H1 (cell line): ENCODE measurements at regions not wholly inside any gene's neighbourhood (a gene's known extent, or its start where the extent isn't known, plus 50 kb on each side); places are given as distances from the start of the nearest gene placed in this dataset.
"Not testable (repeated sequence)": the region's sequence is repeated elsewhere in the genome, so short reads cannot be mapped to it uniquely, and the experiment has no call there.

Experiments
- CTCF ChIA-PET: fragments of 300-600 bp; sonication (Branson Sonifier 250); formaldehyde crosslinking; loops from one replicate; lab custom pipeline; 2021; ENCODE audit not compliant: partially characterized antibody; lab: Charles Lee
- POLR2A ChIA-PET: fragments of 300-600 bp; sonication (Branson Sonifier 250); formaldehyde crosslinking; loops from one replicate; lab custom pipeline; 2021; ENCODE audit warnings: inconsistent platforms; ENCODE audit not compliant: partially characterized antibody; lab: Charles Lee
- DNase-seq, 2 experiments: peaks; one replicate each; pipeline versions ENCODE4 v3.0.0 to v3.0.0-alpha.2; 2010 to 2022; ENCODE audit warnings: low spot score in 2 of 2, low read depth in 1 of 2, mixed read lengths in 1 of 2
- FAIRE-seq: peaks from 2 replicates; lab custom pipeline; 2011; peaks lifted over from hg19 to GRCh38; lab: Jason Lieb, UNC
- H2AFZ ChIP-seq: 2 replicates; pipeline ENCODE4 v1.8.1; 2012; ENCODE audit warnings: low read length, inconsistent platforms
- H2AK5ac ChIP-seq: 2 replicates; pipeline ENCODE4 v1.6.1; 2013; ENCODE audit warnings: low read depth, low read length
- H2BK120ac ChIP-seq: replicated peaks from 2 replicates; pipeline ENCODE3; 2013; ENCODE audit warnings: low read depth, low read length, inconsistent platforms
- H2BK12ac ChIP-seq: 2 replicates; pipeline ENCODE4 v1.6.1; 2013; ENCODE audit warnings: low read depth, low read length
- H2BK15ac ChIP-seq: 2 replicates; pipeline ENCODE4 v1.6.1; 2013; ENCODE audit warnings: low read length
- H2BK20ac ChIP-seq: 2 replicates; pipeline ENCODE4 v1.6.1; 2013; ENCODE audit warnings: low read length
- H2BK5ac ChIP-seq: 2 replicates; pipeline ENCODE4 v1.6.1; 2013; ENCODE audit warnings: low read depth, low read length
- H3K14ac ChIP-seq: 2 replicates; pipeline ENCODE4 v1.6.1; 2013; ENCODE audit warnings: inconsistent platforms; ENCODE audit not compliant: insufficient read length
- H3K18ac ChIP-seq: 2 replicates; pipeline ENCODE4 v1.6.1; 2013; ENCODE audit warnings: low read length; ENCODE audit errors: extremely low read depth
- H3K23ac ChIP-seq: 2 replicates; pipeline ENCODE4 v1.6.1; 2013; ENCODE audit warnings: inconsistent platforms; ENCODE audit not compliant: insufficient read length
- H3K23me2 ChIP-seq: 2 replicates; pipeline ENCODE4 v1.6.1; 2013; ENCODE audit warnings: low read depth, low read length
- H3K27ac ChIP-seq: 2 replicates; pipeline ENCODE4 v1.6.1; 2011; ENCODE audit warnings: low read depth, low read length, inconsistent platforms
- H3K27me3 ChIP-seq, 4 experiments: replicated peaks in 1 of 4; 1 replicate in 1 of 4; 2 replicates in 3 of 4; pipeline versions ENCODE4 v1.6.1 to v1.8.1; 2011 to 2013; ENCODE audit warnings: low read length in 3 of 4, mild to moderate bottlenecking in 3 of 4, inconsistent platforms in 2 of 4, mixed read lengths in 2 of 4, moderate library complexity in 1 of 4; ENCODE audit not compliant: control insufficient read depth in 3 of 4, insufficient read depth in 3 of 4; ENCODE audit errors: extremely low read depth in 1 of 4
- H3K36me3 ChIP-seq, 4 experiments: 2 replicates each; pipeline versions ENCODE4 v1.6.1 to v1.8.1; 2011 to 2013; ENCODE audit warnings: mild to moderate bottlenecking in 4 of 4, low read length in 3 of 4, moderate library complexity in 2 of 4, control low read depth in 1 of 4, inconsistent platforms in 1 of 4; ENCODE audit not compliant: insufficient read depth in 4 of 4, control insufficient read depth in 2 of 4
- H3K4ac ChIP-seq: replicated peaks from 2 replicates; pipeline ENCODE3; 2013; ENCODE audit warnings: low read length, low read depth, mixed read lengths, inconsistent platforms; ENCODE audit not compliant: insufficient read length
- H3K4me1 ChIP-seq, 4 experiments: replicated peaks in 1 of 4; 1 replicate in 1 of 4; 2 replicates in 3 of 4; pipeline versions ENCODE4 v1.6.1 to v1.8.1; 2011 to 2013; ENCODE audit warnings: low read length in 3 of 4, inconsistent platforms in 2 of 4, mixed read lengths in 1 of 4; ENCODE audit not compliant: insufficient read depth in 4 of 4, control insufficient read depth in 3 of 4
- H3K4me2 ChIP-seq, 2 experiments: 2 replicates each; pipeline versions ENCODE4 v1.6.1 to v1.8.1; 2011 to 2013; ENCODE audit warnings: low read depth in 2 of 2, low read length in 2 of 2, control low read depth in 1 of 2, inconsistent platforms in 1 of 2, mild to moderate bottlenecking in 1 of 2; ENCODE audit not compliant: insufficient read depth in 1 of 2
- H3K4me3 ChIP-seq, 4 experiments: fragments of 200-600, 300-600 bp in 1 of 4; sonication (generic), shearing (Covaris generic), sonication (Bioruptor Twin) in 1 of 4; 2 replicates each; pipeline versions ENCODE4 v1.5.1 to v1.8.1; 2011 to 2016; ENCODE audit warnings: low read length in 4 of 4, low read depth in 3 of 4, control low read depth in 2 of 4, inconsistent platforms in 2 of 4, mild to moderate bottlenecking in 2 of 4, mixed read lengths in 1 of 4, moderate library complexity in 1 of 4; ENCODE audit not compliant: insufficient read depth in 2 of 4; ENCODE audit errors: extremely low read depth in 1 of 4
- H3K56ac ChIP-seq: replicated peaks from 2 replicates; pipeline ENCODE3; 2013; ENCODE audit warnings: low read depth, mild to moderate bottlenecking, mixed read lengths, low read length, inconsistent platforms; ENCODE audit not compliant: insufficient read length
- H3K79me1 ChIP-seq: 2 replicates; pipeline ENCODE4 v1.6.1; 2013; ENCODE audit warnings: low read depth, low read length, control low read depth
- H3K79me2 ChIP-seq, 2 experiments: 2 replicates each; pipeline versions ENCODE4 v1.6.1 to v1.8.1; 2012 to 2013; ENCODE audit warnings: low read length in 2 of 2, mild to moderate bottlenecking in 2 of 2, inconsistent platforms in 1 of 2; ENCODE audit not compliant: insufficient read depth in 2 of 2, control insufficient read depth in 1 of 2
- H3K9ac ChIP-seq, 4 experiments: replicated peaks in 1 of 4; 1 replicate in 1 of 4; 2 replicates in 3 of 4; pipeline versions ENCODE4 v1.6.1 to v1.8.1; 2011 to 2013; ENCODE audit warnings: low read depth in 3 of 4, low read length in 3 of 4, control low read depth in 2 of 4, mild to moderate bottlenecking in 2 of 4, moderate library complexity in 2 of 4, inconsistent platforms in 1 of 4; ENCODE audit errors: extremely low read depth in 1 of 4
- H3K9me3 ChIP-seq, 2 experiments: 2 replicates each; pipeline versions ENCODE4 v1.6.1 to v1.8.1; 2012 to 2013; ENCODE audit warnings: mild to moderate bottlenecking in 2 of 2, moderate library complexity in 2 of 2, control low read depth in 1 of 2, inconsistent platforms in 1 of 2, low read depth in 1 of 2, low read length in 1 of 2, mixed read lengths in 1 of 2; ENCODE audit not compliant: insufficient read depth in 2 of 2
- H4K20me1 ChIP-seq, 2 experiments: replicated peaks in 1 of 2; 2 replicates each; pipeline versions ENCODE3 to v1.8.1; 2011 to 2013; ENCODE audit warnings: inconsistent platforms in 2 of 2, low read length in 2 of 2, mild to moderate bottlenecking in 1 of 2; ENCODE audit not compliant: insufficient read depth in 2 of 2, control insufficient read depth in 1 of 2
- H4K5ac ChIP-seq: 2 replicates; pipeline ENCODE4 v1.6.1; 2013; ENCODE audit warnings: low read length, low read depth, mixed read lengths, inconsistent platforms; ENCODE audit not compliant: insufficient read length
- H4K8ac ChIP-seq: 2 replicates; pipeline ENCODE4 v1.8.0; 2013; ENCODE audit warnings: mild to moderate bottlenecking, moderate library complexity, low read length, inconsistent platforms; ENCODE audit not compliant: insufficient read depth; ENCODE audit errors: extremely low read depth
- H4K91ac ChIP-seq: replicated peaks from 2 replicates; pipeline ENCODE3; 2013; ENCODE audit warnings: low read length, mixed read lengths, inconsistent platforms; ENCODE audit not compliant: insufficient read length
- WGBS, 2 experiments: shearing (Covaris generic) in 1 of 2; methylation state at CpG; one replicate each; pipeline versions ENCODE4 v1.1.6 to v1.1.7; 2013 to 2015; ENCODE audit warnings: low lambda C conversion rate in 2 of 2, mixed read lengths in 2 of 2, inconsistent platforms in 1 of 2, low coverage in 1 of 2, missing lambda C conversion rate in 1 of 2; ENCODE audit not compliant: insufficient replicate concordance in 2 of 2, insufficient coverage in 1 of 2, insufficient read length in 1 of 2; ENCODE audit errors: extremely low coverage in 1 of 2, missing lambda C conversion rate in 1 of 2; 5-methylcytosine and 5-hydroxymethylcytosine counted together

DNA sequence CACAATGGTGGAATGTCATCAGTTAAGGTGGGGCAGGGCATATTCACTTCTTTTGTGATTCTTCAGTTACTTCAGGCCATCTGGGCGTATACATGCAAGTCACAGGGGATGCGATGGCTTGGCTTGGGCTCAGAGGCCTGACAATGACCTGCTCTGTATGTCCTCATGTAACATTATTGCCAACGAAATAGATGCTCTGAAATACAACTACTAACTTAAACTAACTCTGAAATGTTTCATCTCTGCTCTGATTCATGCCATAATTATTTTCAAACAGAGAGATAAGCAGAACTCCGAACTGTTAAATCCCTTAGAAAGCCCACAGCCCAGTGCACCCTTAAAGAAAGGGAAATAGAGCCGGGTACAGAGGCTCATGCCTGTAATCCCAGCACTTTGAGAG lies 832.7 kb upstream of the PRKX start:
- H3K4me1 ChIP-seq, H3K4me2 ChIP-seq, H3K9me3 ChIP-seq, H3K14ac ChIP-seq, H3K27me3 ChIP-seq, H4K91ac ChIP-seq, H3K27ac ChIP-seq, H3K23me2 ChIP-seq, FAIRE-seq, H4K20me1 ChIP-seq, DNase-seq, H3K79me1 ChIP-seq, H3K56ac ChIP-seq, H2BK20ac ChIP-seq, H3K79me2 ChIP-seq, H4K5ac ChIP-seq, H2BK5ac ChIP-seq, H3K4me3 ChIP-seq, H4K8ac ChIP-seq, H2BK12ac ChIP-seq, H2AFZ ChIP-seq, H2BK120ac ChIP-seq, H3K36me3 ChIP-seq, H2BK15ac ChIP-seq, H3K9ac ChIP-seq, H3K4ac ChIP-seq, H3K23ac ChIP-seq, H3K18ac ChIP-seq, POLR2A ChIA-PET, H2AK5ac ChIP-seq: not testable (repeated sequence)
- WGBS, 2 experiments, result 89% methylated on average over 3 of the region's 5 CpGs; no CpG with 5 or more reads in 1 of the 2 experiments
- CTCF ChIA-PET, result interaction anchor here (0.6 to 1.6 kb wide), 3 partner anchors 14 to 293 kb away, joined by 3 to 4 read pairs (median 3); no protein-coding TSS in a partner anchor
